ENCODE measurements at regions not wholly inside any gene's neighbourhood (a gene's known extent, or its start where the extent isn't known, plus 50 kb on each side); places are given as distances from the start of the nearest gene placed in this dataset.

GRCh38 chr13:77416666-77417212 lies 89.8 kb upstream of the MYCBP2 start:
- TF ChIP-seq, protein P1, sequence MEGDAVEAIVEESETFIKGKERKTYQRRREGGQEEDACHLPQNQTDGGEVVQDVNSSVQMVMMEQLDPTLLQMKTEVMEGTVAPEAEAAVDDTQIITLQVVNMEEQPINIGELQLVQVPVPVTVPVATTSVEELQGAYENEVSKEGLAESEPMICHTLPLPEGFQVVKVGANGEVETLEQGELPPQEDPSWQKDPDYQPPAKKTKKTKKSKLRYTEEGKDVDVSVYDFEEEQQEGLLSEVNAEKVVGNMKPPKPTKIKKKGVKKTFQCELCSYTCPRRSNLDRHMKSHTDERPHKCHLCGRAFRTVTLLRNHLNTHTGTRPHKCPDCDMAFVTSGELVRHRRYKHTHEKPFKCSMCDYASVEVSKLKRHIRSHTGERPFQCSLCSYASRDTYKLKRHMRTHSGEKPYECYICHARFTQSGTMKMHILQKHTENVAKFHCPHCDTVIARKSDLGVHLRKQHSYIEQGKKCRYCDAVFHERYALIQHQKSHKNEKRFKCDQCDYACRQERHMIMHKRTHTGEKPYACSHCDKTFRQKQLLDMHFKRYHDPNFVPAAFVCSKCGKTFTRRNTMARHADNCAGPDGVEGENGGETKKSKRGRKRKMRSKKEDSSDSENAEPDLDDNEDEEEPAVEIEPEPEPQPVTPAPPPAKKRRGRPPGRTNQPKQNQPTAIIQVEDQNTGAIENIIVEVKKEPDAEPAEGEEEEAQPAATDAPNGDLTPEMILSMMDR (IDR thresholded peaks at IDR 0.05; ENCODE audit: control insufficient read depth, insufficient read depth, low read depth, low read length, missing control alignments) = no peak
- DNase-seq (ENCODE audit: low read depth) = no peak
- H3K4me3 ChIP-seq (ENCODE audit: control insufficient read depth, low read depth, low read length) = no peak overlapping the region

- DNase-seq (ENCODE audit: low read depth) = no peak
- no peak overlapping the region for H3K4me3 ChIP-seq (ENCODE audit: control insufficient read depth, low read depth, low read length)
- TF ChIP-seq, protein P1 (IDR thresholded peaks at IDR 0.05; ENCODE audit: control insufficient read depth, insufficient read depth, low read depth, low read length, missing control alignments) = no peak
These were observed 88.6 kb upstream of the MYCBP2 start for GRCh38 chr13:77415253-77416071.

GRCh38 chr13:77412860-77413259 lies 86.0 kb upstream of the MYCBP2 start:
- DNase-seq (ENCODE audit: low read depth) = no peak
- no peak overlapping the region for H3K4me3 ChIP-seq (ENCODE audit: control insufficient read depth, low read depth, low read length)
- TF ChIP-seq, protein P1 (IDR thresholded peaks at IDR 0.05; ENCODE audit: control insufficient read depth, insufficient read depth, low read depth, low read length, missing control alignments) = no peak

DNA sequence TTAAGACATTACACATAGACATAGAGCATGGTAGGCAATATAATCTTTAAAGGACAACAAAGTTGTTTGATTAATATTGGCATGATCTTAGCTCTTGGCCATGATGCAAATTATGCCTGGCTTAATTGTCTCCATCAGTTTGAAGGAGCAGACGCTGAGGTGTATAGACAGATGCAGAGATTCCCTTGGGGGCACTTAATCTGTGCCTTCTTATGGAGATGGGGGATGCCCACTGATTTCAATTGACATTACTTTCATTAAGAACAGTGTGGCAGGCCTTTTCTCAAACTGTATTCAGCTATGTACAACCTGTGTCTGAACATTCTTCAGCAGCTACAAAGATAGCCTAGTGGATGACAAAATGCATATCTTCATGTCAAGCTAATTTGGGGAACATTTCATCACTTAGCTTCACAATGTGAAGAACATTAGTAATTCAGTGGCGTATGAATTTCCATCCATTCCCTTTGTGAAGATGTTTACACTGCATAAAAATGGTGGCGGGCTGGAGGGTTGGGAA lies 85.3 kb upstream of the MYCBP2 start:
- DNase-seq (ENCODE audit: low read depth) = no peak
- TF ChIP-seq, protein P1 (IDR thresholded peaks at IDR 0.05; ENCODE audit: control insufficient read depth, insufficient read depth, low read depth, low read length, missing control alignments) = no peak

DNA sequence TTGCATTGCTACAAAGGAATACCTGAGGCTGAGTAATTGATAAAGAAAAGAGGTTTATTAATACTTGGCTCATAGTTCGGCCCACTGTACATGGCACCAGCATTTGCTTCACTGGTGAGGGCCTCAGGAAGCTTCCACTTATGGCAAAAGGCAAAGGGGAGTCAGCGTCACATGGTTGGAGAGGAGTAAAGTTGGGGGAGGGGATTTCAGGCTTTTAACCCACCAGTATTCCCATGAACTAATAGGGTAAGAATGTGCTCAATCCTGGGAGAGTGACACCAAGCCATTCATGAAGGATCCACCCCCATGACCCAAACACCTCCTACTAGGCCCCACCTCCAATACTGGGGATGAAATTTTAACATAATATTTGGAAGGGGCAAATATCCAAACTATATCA lies 82.5 kb upstream of the MYCBP2 start:
- no peak overlapping the region for H3K4me3 ChIP-seq (ENCODE audit: control insufficient read depth, low read depth, low read length)
- no peak for DNase-seq (ENCODE audit: low read depth)
- TF ChIP-seq, protein P1 (IDR thresholded peaks at IDR 0.05; ENCODE audit: control insufficient read depth, insufficient read depth, low read depth, low read length, missing control alignments) = no peak

More for the DNA sequence above, 85.3 kb upstream of the MYCBP2 start:
- H3K4me3 ChIP-seq (ENCODE audit: control insufficient read depth, low read depth, low read length) = no peak overlapping the region

DNA sequence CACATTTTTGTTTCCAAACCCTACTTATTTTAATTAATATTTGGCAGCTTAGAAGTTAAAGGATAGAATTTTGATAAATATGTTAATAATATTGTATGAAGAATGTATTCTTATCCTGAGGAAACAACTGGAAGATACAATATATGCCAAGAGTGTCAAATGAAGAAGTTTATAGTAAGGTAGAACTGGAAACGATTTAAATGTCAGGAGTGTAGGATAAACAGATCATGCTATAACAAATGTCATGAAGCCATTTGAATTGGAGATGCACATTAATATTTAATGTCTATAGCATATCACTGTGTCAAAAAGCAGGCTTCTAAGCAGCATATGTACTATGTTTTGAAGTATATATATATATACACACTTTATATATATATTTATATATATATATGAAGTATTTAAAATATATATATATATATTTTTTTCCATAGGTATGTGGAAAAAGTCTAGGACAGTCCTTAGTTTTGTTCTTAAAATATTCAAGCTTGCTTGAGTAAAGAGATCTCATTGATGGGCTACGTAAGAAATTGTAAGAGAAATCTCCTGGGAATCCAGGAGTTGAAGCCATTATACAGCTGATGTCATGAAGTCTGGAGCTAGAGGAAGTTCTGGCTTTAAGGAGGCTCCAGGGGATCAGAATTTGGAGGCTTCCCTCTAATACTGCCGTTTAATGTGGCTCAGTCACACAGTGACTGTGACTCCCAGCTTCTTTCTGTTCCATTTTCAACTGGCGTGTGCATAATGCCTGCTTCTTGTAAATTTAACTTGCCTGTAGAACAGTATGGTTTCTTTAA lies 79.9 kb upstream of the MYCBP2 start:
- TF ChIP-seq, protein P1 (IDR thresholded peaks at IDR 0.05; ENCODE audit: control insufficient read depth, insufficient read depth, low read depth, low read length, missing control alignments) = no peak
- DNase-seq (ENCODE audit: low read depth) = no peak
- no peak overlapping the region for H3K4me3 ChIP-seq (ENCODE audit: control insufficient read depth, low read depth, low read length)

Measured in AG09309 (cell line).